ENCODE measurements at regions not wholly inside any gene's neighbourhood (a gene's known extent, or its start where the extent isn't known, plus 50 kb on each side); places are given as distances from the start of the nearest gene placed in this dataset.

- DNase-seq = no peak
Observed at GRCh38 chr18:39802648-39803229, 2152.3 kb upstream of the PIK3C3 start.

- no peak for DNase-seq
Observed at GRCh38 chr18:39801848-39802247, 2153.2 kb upstream of the PIK3C3 start.

- DNase-seq = no peak
Observed at GRCh38 chr18:39801010-39801409, 2154.0 kb upstream of the PIK3C3 start.

GRCh38 chr18:39799006-39799405 is 2156.0 kb upstream of the PIK3C3 start:
- no peak for DNase-seq

- DNase-seq = no peak
Observed at GRCh38 chr18:39796393-39796792, 2158.6 kb upstream of the PIK3C3 start.

- no peak for DNase-seq
Observed at GRCh38 chr18:39795350-39795749, 2159.7 kb upstream of the PIK3C3 start.

GRCh38 chr18:39793609-39794008 is 2161.4 kb upstream of the PIK3C3 start:
- DNase-seq = no peak

GRCh38 chr18:39788383-39788782 is 2166.7 kb upstream of the PIK3C3 start:
- DNase-seq = no peak

GRCh38 chr18:39786477-39786876 is 2168.6 kb upstream of the PIK3C3 start:
- DNase-seq = no peak

- no peak for DNase-seq
Observed at GRCh38 chr18:39784541-39784940, 2170.5 kb upstream of the PIK3C3 start.

- DNase-seq = no peak
Observed at GRCh38 chr18:39781565-39781964, 2173.5 kb upstream of the PIK3C3 start.

- DNase-seq = no peak
Observed at GRCh38 chr18:39780774-39781173, 2174.3 kb upstream of the PIK3C3 start.

GRCh38 chr18:39779926-39780325 is 2175.1 kb upstream of the PIK3C3 start:
- DNase-seq = no peak

GRCh38 chr18:39776766-39777165 is 2178.3 kb upstream of the PIK3C3 start:
- DNase-seq = no peak

GRCh38 chr18:39774957-39775598 is 2180.0 kb upstream of the PIK3C3 start:
- no peak for DNase-seq

- no peak for DNase-seq
Observed at GRCh38 chr18:39773646-39774045, 2181.4 kb upstream of the PIK3C3 start.

GRCh38 chr18:39772155-39772919 is 2182.7 kb upstream of the PIK3C3 start:
- no peak for DNase-seq

GRCh38 chr18:39770399-39770798 is 2184.6 kb upstream of the PIK3C3 start:
- no peak for DNase-seq

- no peak for DNase-seq
Observed at GRCh38 chr18:39764873-39765272, 2190.2 kb upstream of the PIK3C3 start.

- no peak for DNase-seq
Observed at GRCh38 chr18:39761273-39761672, 2193.8 kb upstream of the PIK3C3 start.

GRCh38 chr18:39759926-39760325 is 2194.3 kb upstream of the CELF4 start:
- no peak for DNase-seq

GRCh38 chr18:39753178-39753577 is 2187.6 kb upstream of the CELF4 start:
- DNase-seq = no peak

- no peak for DNase-seq
Observed at GRCh38 chr18:39752351-39752750, 2186.8 kb upstream of the CELF4 start.
